KG1 (cell line): ENCODE measurements at regions not wholly inside any gene's neighbourhood (a gene's known extent, or its start where the extent isn't known, plus 50 kb on each side); places are given as distances from the start of the nearest gene placed in this dataset.
"Not testable (repeated sequence)": the region's sequence is repeated elsewhere in the genome, so short reads cannot be mapped to it uniquely, and the experiment has no call there.

Experiments
- DNase-seq: peaks from one replicate; lab custom pipeline; 2025; lab: John Stamatoyannopoulos, UW

GRCh38 chr7:138220321-138220720, 144.1 kb downstream of the AKR1D1 start:
- not testable (repeated sequence) for DNase-seq

GRCh38 chr7:138221388-138221787, 145.1 kb downstream of the AKR1D1 start:
- DNase-seq, result not testable (repeated sequence)

- DNase-seq, result no peak
These were observed 147.2 kb downstream of the AKR1D1 start for GRCh38 chr7:138223402-138223879.

- DNase-seq, result peak; percentile 26
These were observed 149.8 kb downstream of the AKR1D1 start for GRCh38 chr7:138226001-138226476.

GRCh38 chr7:138226745-138227279, 150.6 kb downstream of the AKR1D1 start:
- no peak for DNase-seq

- no peak for DNase-seq
These were observed 151.9 kb downstream of the AKR1D1 start for GRCh38 chr7:138228119-138228518.

- DNase-seq, result no peak
These were observed 152.5 kb downstream of the AKR1D1 start for GRCh38 chr7:138228769-138229168.

- DNase-seq, result no peak
These were observed 156.9 kb downstream of the AKR1D1 start for GRCh38 chr7:138233189-138233588.

GRCh38 chr7:138235207-138235606, 158.9 kb downstream of the AKR1D1 start:
- DNase-seq, result no peak

GRCh38 chr7:138237995-138238394, 161.7 kb downstream of the AKR1D1 start:
- no peak for DNase-seq

- no peak for DNase-seq
These were observed 162.7 kb downstream of the AKR1D1 start for GRCh38 chr7:138238734-138239659.

- DNase-seq, result no peak
These were observed 167.2 kb downstream of the AKR1D1 start for GRCh38 chr7:138243430-138243829.

GRCh38 chr7:138243836-138244235, 167.6 kb downstream of the AKR1D1 start:
- no peak for DNase-seq

- DNase-seq, result no peak
These were observed 168.3 kb downstream of the AKR1D1 start for GRCh38 chr7:138244606-138245005.

GRCh38 chr7:138245216-138245615, 169.0 kb downstream of the AKR1D1 start:
- no peak for DNase-seq

- DNase-seq, result no peak
These were observed 169.4 kb downstream of the AKR1D1 start for GRCh38 chr7:138245682-138246081.

GRCh38 chr7:138246428-138246827, 170.2 kb downstream of the AKR1D1 start:
- DNase-seq, result no peak

GRCh38 chr7:138247081-138247480, 170.8 kb downstream of the AKR1D1 start:
- no peak for DNase-seq

- DNase-seq, result no peak
These were observed 171.5 kb downstream of the AKR1D1 start for GRCh38 chr7:138247568-138248333.

GRCh38 chr7:138248609-138249008, 172.3 kb downstream of the AKR1D1 start:
- DNase-seq, result no peak

- DNase-seq, result no peak
These were observed 173.7 kb downstream of the AKR1D1 start for GRCh38 chr7:138249975-138250374.

GRCh38 chr7:138252666-138253065, 176.4 kb downstream of the AKR1D1 start:
- not testable (repeated sequence) for DNase-seq
